GDM1 (cell line): ENCODE measurements at regions not wholly inside any gene's neighbourhood (a gene's known extent, or its start where the extent isn't known, plus 50 kb on each side); places are given as distances from the start of the nearest gene placed in this dataset.

Experiments
- DNase-seq: peaks from one replicate; lab custom pipeline; 2025; lab: John Stamatoyannopoulos, UW

DNA sequence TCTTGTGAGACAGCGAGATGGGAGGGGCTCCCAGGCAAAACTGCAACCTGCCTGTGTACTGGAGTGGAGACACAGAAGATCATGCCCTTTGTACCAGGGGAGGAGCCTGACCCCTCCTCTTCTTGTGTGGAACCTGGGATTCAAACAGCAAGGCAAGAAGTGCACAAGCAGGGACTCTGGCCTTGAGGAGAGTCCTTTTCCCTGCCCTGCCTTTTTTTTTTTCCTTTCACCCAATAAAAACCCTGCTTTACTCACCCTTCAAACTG, 251.8 kb upstream of the OPRM1 start:
- DNase-seq: no peak

DNA sequence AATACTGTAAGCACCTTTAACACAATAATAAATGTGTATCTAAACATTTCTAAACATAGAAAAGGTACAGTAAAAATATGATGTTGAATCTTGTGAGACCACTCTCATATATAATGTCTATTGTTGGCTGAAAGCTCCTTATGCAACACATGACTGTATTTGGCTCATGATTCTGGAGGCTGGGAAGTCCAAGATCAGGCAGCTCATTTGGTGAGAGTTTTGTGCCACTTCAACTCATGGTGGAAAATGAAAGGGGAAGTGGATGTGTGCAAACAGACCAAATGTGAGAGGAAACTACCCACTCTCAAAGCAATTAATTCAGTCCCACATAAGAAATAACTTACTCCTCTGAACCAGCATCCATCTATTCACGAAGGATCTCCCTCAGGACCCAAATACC, 257.7 kb upstream of the OPRM1 start:
- no peak for DNase-seq

DNA sequence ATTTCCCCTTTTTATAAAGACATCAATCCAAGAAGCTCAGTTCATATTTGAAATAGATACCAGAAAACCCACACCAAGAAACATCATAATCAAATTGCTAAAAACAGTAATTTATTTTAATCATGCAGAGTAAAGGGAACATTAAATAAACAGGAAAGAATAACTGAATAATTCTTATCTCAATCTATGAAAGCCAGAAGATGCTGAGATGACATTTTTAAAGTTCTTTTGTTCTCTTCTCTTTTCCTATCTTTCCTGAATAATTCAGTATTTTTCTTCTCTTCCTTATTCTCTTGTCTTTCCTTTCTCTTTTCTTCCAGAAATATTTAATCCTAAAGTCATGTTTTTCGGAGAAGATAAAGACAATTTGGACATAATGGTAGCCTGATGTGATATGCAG, 259.0 kb upstream of the OPRM1 start:
- no peak for DNase-seq

DNA sequence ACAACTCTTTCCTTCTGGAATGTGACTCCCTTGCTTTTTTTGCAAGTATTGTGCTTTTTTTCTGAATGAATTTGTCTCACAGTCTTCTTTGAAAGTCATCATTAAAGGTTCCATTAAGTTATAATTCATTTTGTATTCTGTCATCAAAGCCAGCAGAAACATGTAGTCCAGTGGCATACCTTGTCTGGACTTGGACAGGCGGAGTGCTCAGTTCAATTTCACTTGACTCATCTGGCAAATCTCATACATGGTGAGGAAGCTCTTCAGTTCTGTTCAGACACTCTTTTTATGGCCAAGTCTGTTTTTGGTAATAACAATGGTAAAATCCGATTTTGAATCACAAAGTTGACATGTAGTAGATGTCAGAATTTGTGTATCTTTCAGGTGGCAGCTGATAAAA, 260.8 kb upstream of the OPRM1 start:
- DNase-seq: no peak

DNA sequence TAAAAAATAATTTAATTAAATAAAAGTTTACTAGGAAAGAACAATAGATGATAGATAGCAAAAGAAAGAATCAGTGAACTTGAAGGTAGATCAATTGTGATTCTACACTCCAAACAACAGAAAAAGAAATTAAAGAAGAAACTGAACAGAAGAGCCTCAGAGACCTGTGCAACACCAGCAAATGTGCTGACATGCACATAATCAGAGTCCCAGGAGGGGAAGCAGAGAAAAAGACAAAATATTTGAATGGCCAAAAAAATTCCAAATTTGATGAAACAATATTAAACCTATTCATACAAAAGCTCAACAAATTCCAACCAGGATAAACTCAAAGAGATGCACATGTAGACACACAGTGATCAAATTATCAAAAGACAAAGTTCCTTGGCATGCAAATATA, 267.5 kb upstream of the OPRM1 start:
- no peak for DNase-seq

DNA sequence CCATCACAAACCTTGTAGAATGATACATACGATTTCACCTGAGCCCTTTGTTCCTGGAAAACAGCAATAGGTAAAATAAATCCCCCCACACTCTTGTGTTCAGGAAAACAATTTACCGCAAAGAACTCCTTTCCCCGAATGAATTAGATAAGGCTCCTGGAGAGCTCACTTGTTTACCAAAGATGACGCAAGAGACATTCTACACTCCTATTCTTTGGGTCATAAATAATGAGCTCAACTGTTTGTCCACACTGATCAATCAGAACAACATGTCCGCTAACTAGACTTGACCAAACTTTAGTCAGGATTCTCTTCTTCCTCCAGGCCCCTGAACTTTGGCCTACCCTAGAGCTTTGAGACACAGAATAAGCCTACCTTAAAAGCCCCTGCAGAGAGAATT, 271.9 kb upstream of the OPRM1 start:
- no peak for DNase-seq

DNA sequence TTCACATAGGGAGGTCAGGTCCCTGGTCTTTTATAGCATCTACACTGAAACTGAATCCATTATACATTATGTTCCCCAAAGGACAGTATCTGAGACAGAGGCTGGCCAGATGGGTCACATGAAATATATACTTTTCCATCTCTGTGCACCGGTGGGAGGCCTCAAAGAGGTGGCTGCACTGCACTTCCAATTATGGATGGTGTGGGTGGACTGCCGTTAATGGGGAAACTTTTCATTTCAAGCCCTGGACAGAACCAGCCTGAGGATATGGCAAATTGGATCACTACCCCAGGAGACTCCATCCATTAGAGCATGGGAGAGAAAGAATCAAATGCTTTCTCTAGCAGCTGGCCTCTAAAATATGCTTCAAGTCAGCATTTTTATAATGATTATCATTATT, 280.5 kb upstream of the OPRM1 start:
- no peak for DNase-seq

DNA sequence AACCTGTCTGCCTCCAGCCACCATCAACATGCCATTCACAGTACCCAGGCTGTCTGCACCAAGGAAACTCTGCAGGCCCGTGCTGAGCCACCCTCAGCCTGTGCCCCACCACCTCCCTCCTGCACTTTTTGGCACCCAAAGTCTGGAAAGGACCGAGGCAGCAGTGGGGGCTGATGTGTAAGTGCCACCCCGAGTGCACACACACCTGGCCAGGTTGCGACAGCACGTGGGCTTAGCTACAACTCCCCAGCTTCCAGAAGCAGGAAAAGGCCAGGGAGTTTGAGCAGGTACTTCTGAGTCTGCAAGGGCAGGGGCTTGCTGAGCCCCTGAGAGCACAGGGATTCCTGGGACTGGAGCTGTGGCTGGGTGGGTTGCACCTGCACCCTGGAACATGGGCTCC, 303.3 kb upstream of the OPRM1 start:
- DNase-seq: no peak

DNA sequence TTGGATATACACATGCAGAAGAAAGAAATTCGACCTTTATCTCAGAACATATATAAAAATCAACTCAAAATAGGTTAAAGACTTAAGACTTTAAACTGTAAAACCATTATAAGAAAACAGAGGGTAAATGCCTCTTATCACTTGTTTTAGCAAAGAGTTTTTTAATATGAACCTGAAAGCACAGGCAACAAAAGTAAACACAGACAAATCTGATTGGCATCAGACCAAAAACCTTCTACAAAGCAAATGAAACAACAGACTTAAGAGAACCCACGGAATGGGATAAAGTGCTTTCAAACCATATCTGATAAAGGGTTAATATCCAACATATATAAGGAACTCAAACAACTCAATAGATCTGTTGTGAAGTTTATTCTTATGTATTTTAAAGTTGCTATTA, 309.9 kb upstream of the OPRM1 start:
- no peak for DNase-seq

DNA sequence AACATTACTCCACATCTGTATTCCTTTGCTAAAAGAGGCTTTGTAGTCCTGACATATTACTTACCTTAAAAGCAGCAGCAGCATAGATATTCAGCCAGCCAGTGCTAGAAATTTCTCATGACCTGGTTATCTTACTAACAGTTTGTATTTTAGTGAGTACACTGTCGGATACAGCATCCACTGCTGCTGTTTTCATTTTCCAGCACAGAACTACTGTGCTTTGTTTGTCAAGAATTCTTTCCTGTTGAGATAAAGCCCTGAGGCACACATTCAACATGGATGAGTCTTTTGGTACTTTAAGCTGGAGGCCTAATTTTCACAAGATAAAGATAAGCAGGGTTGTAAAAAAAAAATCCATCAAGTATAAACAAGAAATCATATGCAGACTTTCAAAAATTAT, 311.2 kb upstream of the OPRM1 start:
- no peak for DNase-seq

DNA sequence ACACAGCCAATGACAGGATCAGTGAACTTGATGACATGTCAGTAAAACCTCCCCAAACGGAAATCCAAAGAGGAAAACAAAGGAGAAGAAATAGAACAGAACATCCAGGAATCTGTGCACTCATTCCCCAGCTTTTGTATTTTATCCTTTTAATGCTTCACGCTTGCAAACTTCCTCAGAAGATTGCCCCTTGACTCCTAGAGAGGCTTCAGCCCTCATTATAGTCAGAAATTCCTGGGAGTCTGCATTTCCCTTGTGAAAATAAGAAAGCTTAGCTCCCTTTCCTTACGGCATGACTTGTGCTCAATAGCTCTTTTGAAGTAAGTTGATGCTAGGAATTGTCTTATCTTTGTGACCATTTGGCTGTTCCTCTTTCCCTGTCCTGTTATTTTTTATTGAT, 313.6 kb upstream of the OPRM1 start:
- no peak for DNase-seq

DNA sequence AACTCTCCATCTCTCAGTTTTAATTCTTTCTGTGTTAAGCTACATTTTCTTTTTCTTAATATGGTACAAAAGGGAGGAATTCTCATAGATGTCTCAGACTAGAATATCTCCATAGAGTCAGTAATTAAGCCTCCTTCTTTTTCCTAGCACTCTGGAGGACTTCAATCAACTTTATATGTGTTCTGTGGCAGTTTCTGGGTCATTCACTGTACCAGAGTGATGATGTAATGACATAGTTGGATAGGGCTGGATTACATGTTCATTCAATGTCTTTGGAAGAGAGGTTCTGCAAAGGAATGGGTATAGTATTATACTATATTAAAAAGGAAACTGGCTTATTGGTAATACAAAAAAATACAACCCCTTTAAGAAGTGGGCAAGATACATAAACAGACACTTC, 318.3 kb upstream of the OPRM1 start:
- no peak for DNase-seq

DNA sequence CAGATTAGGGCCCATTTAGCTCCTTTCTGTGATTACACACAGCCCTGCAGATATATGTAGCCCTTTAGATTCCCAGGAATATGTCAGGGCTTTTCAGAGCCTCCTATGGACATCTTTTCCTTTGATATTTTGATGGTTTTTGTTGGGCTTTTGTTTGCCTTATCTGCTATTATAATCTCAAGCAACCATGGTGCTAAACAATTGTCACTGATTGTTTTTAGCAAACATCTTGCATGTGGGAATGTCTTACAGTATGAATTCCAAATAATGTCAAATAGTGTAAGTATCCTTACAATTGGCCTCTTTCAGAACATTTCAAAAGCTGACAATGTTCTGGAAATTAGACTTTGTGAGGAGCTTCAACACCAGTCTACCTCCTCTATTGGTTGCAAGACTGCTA, 333.6 kb upstream of the OPRM1 start:
- no peak for DNase-seq

DNA sequence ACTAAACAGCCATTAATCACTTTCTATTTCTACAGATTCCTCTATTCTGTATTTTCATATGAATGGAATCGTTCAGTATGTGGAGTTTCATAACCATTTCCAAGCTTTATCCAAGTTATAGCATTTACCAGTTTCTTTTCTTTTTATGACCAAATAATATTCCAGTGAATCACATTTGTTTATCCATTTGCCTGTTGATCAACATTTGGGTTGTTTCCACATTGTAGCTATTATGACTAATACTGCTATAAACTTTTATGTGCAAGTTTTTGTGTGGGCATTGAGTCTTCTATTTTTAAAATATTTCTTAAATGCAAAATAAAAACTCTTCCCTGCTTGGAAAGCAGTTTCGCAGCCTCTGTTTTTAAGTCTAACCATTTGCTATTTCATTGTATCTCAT, 336.4 kb upstream of the OPRM1 start:
- DNase-seq: no peak

DNA sequence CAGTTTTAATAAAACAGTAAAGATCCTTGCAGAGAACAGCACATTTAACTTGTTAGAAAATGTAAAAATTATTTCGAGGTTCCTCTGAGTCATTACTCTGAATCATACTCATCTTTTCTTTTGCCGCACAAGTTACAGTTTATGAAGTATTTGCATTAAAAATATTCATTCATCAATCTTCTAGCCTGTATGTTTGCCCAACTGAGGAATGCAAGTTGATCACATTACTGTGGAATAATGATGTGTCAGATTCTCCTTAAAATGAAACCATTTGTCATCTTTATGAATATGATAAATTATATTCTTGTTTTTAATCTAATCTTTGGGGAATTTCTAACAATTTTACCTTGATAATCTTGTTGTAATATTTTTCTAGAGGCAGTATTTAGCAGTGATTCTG, 340.4 kb upstream of the OPRM1 start:
- DNase-seq: no peak

DNA sequence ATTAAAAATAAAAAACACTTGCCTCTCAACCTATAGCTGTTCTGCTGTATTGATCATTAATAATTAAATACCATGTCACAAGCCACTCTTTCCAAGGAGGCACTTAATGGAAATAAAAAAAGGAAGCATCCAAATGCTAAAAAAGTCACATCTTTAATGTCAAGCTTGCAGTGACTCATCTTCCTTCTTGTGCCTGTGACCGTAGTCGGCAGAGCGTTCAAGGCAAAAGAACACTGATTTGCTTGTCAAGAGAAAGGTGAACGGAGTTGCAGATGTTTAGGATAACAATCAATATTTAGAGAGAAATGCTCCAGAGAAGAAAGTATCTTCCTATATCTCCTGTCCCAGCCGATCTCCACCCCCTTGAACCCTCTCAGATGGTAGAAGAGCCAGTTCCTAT, 341.0 kb upstream of the OPRM1 start:
- no peak for DNase-seq

DNA sequence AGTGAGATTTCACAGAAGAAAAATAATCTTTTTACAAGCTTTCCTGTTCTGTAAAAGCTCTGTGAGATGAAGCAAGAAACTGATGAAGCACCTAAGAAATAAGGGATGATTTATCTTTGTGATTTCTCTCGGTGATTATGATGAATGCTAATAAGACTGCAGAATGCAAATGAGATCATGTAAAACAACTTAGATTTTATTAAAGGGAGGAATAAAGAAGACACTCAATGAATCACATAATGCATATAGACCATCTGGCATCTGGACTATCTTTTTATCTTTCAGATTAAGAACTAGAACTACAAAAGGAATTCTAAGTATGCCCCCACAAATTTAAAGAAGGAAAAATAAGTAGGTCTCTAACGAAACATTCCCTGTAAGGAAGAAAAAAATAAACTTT, 361.5 kb upstream of the OPRM1 start:
- no peak for DNase-seq

DNA sequence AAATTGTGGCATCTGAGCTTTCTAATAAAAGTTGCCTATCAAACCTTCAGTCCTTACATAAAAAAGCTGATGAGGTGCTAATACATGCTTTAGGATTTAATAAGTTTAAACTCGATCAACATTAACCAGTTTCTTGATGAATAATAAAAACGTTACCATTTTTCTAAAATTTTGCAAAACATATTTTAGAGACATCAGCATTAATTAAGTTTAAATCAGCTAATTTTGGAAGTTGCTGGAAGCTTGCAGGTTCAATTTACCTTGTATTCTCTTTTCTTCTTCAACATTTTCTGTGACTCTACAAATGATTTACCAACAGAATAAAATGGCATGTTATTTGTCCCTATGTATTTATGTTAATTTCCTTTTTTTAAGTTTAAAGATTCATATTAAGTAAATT, 365.3 kb upstream of the OPRM1 start:
- DNase-seq: no peak

DNA sequence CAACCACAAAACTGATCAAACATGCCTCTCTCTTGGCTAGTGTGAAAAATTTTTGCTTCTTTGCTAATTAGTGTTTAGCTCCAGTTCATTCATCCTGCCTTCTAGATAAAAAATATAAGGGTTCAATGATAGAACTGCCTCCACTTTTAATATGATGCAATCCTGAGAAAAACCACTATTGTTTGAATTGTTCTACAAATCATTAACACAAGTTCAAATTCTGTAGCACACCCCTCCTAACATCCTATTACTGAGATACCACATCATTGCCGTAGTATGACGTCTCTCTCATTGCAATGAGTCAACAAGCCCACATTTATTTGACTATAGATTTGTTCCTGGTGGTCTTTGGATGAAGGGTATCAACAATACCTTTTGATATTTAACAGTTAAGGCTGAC, 365.8 kb upstream of the OPRM1 start:
- DNase-seq: no peak

DNA sequence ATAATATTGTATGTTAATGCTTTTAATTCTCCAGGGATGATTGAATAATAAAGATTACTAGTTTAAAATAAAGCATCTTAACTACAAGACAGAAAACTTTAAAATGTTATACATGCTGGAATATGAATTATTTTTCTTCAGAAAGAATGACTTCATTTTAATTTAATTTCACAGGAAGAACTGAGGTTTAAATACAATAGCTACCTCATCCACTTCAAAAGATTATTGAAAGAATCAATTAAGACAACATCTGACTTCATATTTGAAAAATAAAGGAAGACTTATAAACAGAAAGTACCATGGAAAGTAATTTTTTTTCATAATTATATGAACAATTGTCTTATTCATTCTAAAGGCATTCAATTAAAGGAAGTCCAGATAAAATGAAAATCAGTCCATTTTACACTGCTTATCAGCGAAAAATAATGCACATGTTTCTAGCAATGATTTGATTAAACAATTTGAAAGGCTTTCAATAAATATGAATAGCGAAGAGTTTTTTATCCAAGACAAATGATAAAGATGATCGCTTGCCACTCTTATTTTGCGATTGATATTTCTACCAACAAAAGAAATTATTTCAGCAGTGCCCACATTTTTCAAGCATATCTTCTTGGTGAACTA, 368.5 kb upstream of the OPRM1 start:
- DNase-seq: no peak

DNA sequence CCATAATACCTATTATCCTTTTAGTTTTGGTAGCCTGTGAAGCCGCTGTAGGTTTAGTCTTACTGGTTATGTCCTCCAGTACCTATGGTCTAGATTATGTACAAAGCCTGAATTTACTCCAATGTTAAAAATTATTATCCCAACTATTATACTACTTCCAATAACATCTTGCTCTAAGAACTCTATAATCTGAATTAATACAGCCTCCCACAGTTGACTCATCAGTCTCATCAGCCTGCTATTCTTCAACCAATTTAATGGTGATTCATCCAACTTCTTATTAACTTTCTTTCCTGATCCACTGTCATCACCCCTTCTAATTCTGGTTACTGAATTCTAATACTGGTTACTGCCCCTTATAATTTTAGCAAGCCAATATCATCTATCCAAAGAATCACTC, 370.3 kb upstream of the OPRM1 start:
- DNase-seq: no peak

DNA sequence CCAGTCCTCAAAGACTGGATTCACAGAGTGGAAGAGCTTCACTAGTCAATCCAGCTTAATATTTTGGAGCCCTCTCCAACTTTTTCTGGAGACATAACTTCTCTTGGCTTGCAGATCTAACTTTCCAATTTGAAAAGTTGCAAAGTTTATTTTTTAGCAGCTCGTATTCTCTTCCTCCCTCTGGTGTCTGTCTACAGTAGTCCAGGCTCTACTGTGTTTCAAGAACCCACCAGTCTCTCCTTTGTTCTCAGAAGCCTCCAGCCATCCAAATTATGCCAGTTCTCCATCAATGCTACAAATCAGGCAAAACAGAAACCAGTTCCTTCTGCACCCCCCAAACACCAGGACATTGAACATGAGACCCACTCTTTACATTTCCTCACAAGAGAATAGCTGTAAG, 376.1 kb upstream of the OPRM1 start:
- no peak for DNase-seq

DNA sequence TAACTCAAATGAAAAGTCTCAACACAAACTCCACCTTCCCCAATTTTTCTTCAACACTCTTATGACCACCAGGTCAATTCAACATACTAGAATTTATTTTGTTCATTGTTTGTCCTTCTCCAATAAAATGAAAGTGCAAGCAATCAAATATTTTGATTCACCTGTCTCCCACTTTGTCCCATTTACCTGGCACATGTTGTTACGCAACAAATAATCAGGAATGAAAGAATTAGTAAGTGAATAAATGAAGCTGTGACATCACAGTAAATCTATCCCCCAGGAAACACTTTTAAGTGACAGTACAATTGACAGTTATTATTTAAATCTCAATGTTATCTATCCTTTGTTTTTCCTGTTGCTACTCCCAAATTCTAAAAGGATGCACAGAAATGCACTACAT, 393.7 kb upstream of the OPRM1 start:
- DNase-seq: no peak

DNA sequence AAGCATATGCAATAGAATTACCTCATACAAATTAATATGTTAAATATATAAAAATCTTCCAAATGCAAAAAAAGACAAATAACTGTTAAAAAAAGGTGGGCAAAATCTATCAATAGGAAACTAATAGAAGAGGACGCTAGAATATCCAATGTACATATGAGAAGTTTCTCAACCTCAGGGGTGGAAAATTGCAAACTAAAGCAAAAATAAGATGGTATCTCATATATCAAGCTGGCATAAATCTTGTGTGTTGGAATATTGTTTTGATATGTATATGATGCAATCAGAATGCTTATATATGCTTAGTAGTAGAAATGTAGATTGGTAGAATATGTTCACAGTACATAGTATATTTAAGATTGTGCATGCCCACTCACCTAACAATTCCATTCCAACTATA, 395.0 kb upstream of the OPRM1 start:
- no peak for DNase-seq

DNA sequence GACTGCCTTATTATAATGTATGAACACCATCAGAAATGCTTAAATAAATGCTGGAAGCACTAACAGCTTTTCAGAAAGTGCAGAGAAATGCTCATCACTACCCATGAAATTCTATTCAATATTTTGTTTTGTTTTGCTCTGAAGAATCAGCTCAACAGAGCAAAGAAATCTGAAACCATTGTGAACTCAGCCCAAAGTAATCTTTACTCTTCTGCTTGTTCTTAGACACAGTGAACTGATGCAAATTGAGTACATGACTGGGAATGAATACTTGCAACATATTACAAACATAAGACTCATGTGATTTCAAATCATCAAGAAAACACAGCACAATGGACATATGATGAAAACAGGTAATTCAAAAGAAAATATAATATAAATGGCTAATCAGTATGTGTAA, 404.6 kb upstream of the OPRM1 start:
- no peak for DNase-seq
